ENCODE measurements at regions not wholly inside any gene's neighbourhood (a gene's known extent, or its start where the extent isn't known, plus 50 kb on each side); places are given as distances from the start of the nearest gene placed in this dataset.

- WGBS (ENCODE audit: insufficient coverage, low coverage, missing lambda C conversion rate): no CpG with 5 or more reads among the region's 1 CpG
- Histone ChIP-seq H3K36me3 (ENCODE audit: control insufficient read depth, insufficient read depth, low read length) (no peaks in the 10 kb centered on the region), H4K20me1 (replicated peaks; ENCODE audit: control insufficient read depth, insufficient read depth, low read length) (no peaks in the 10 kb centered on the region; the same call in 1 of the 2 replicates), H3K27me3 (ENCODE audit: control insufficient read depth in 2 of 2, insufficient read depth in 2 of 2, low read length in 2 of 2) (no peaks in the 10 kb centered on the region), H3K9me3 (replicated peaks; ENCODE audit: control insufficient read depth, insufficient read depth, low read depth, low read length) (no peaks in the 10 kb centered on the region), H3K79me2 (ENCODE audit: control insufficient read depth, insufficient read depth, low read length) (no peaks in the 10 kb centered on the region), H3K4me1 (replicated peaks in 1 of 2; ENCODE audit: control insufficient read depth in 2 of 2, insufficient read depth in 2 of 2, low read length in 2 of 2) (no peaks in the 10 kb centered on the region), H2AFZ (ENCODE audit: low read depth, low read length) (no peak overlapping the region), H3K4me2 (ENCODE audit: insufficient read depth, low read length) (no peak overlapping the region), H3K9me1 (ENCODE audit: control insufficient read depth, insufficient read depth, low read length) (no peaks in the 10 kb centered on the region), H3K9ac (ENCODE audit: insufficient read depth in 1 of 2, low read depth in 2 of 2, low read length in 2 of 2) (no peak overlapping the region), H3K4me3 (no peak overlapping the region), H3K27ac (ENCODE audit: extremely low read depth, low read depth, low read length) (no peak overlapping the region)
- in situ Hi-C loops (cut with MboI) (no loop called here), intact Hi-C loops (cut with micrococcal nuclease) (no loop called here)
- FAIRE-seq (no peak), ATAC-seq (no peak), DNase-seq (ENCODE audit: extremely low read depth in 1 of 4, low spot score in 3 of 4) (no peak)
- no TSS peak for BruUV-seq (replicated peaks)
- POLR2A ChIA-PET: no interaction called here
- CTCF ChIA-PET (ENCODE audit: low intra/inter-chr PET ratio): no interaction called here
- no peak for TF ChIP-seq CBFB (CRISPR knock-in tag; IDR thresholded peaks at IDR 0.05)
- TF ChIP-seq EGR1 (conservative IDR thresholded peaks at IDR 0.05): no peak
- no peak for TF ChIP-seq MIER1 (IDR thresholded peaks at IDR 0.05; ENCODE audit: low read depth)
- no peak for TF ChIP-seq SRSF3 (IDR thresholded peaks at IDR 0.05; ENCODE audit: insufficient read depth, low read length)
- no peak for TF ChIP-seq SETDB1 (IDR thresholded peaks at IDR 0.05; ENCODE audit: low read length)
- TF ChIP-seq MXD1 (CRISPR knock-in tag; IDR thresholded peaks at IDR 0.05; ENCODE audit: borderline replicate concordance, poor library complexity, severe bottlenecking): no peak
- no peak for TF ChIP-seq CBFA2T3 (IDR thresholded peaks at IDR 0.05)
- no peak for TF ChIP-seq ETV5 (CRISPR knock-in tag; IDR thresholded peaks at IDR 0.05; ENCODE audit: low read depth)
- no peak for TF ChIP-seq OTX1 (CRISPR knock-in tag; IDR thresholded peaks at IDR 0.05)
- TF ChIP-seq ZFP30 (CRISPR knock-in tag; IDR thresholded peaks at IDR 0.05; ENCODE audit: borderline replicate concordance): no peak
- TF ChIP-seq BRD9 (IDR thresholded peaks at IDR 0.05; ENCODE audit: low read depth, partially characterized antibody): no peak
- no peak for TF ChIP-seq ZKSCAN3 (CRISPR knock-in tag; IDR thresholded peaks at IDR 0.05)
- TF ChIP-seq HBP1 (CRISPR knock-in tag; IDR thresholded peaks at IDR 0.05): no peak
- no peak for TF ChIP-seq ZNF408 (CRISPR knock-in tag; IDR thresholded peaks at IDR 0.05; ENCODE audit: low read depth)
- TF ChIP-seq BACH1 (tag; IDR thresholded peaks at IDR 0.05): no peak
- TF ChIP-seq ZNF512 (tag; IDR thresholded peaks at IDR 0.05): no peak
- TF ChIP-seq KAT8 (IDR thresholded peaks at IDR 0.05; ENCODE audit: low read depth): no peak
- no peak for TF ChIP-seq ZMIZ1 (IDR thresholded peaks at IDR 0.05; ENCODE audit: low read depth in 2 of 2, low read length in 2 of 2)
- no peak for TF ChIP-seq CC2D1A (IDR thresholded peaks at IDR 0.05)
Measured at GRCh38 chrX:46125111-46125510, 420.1 kb downstream of the ZNF674 start.
